Neural cell (in vitro differentiated cells): ENCODE measurements at regions not wholly inside any gene's neighbourhood (a gene's known extent, or its start where the extent isn't known, plus 50 kb on each side); places are given as distances from the start of the nearest gene placed in this dataset.

Source experiments
- H2AFZ ChIP-seq: fragments of 200-600, 300-800 bp; sonication (generic), shearing (Covaris generic); 2 replicates; pipeline ENCODE4 v1.6.0; 2014; ENCODE audit warnings: low read depth, mild to moderate bottlenecking, antibody characterized with exemption, low read length, moderate library complexity
- H3F3A ChIP-seq: fragments of 200-600 bp; shearing (Covaris generic); 2 replicates; pipeline ENCODE4 v1.6.1; 2016; ENCODE audit warnings: mild to moderate bottlenecking, moderate library complexity, mixed read lengths, antibody characterized with exemption, low read length; ENCODE audit not compliant: insufficient read depth, poor library complexity, severe bottlenecking
- H3K27ac ChIP-seq: fragments of 200-600, 300-800 bp; sonication (generic), shearing (Covaris generic); 2 replicates; pipeline ENCODE4 v1.5.1; 2014; ENCODE audit warnings: mild to moderate bottlenecking, low read length, moderate library complexity
- H3K27me3 ChIP-seq: fragments of 300-800, 200-600 bp; sonication (generic), shearing (Covaris generic); 2 replicates; pipeline ENCODE4 v1.6.0; 2014; ENCODE audit warnings: mild to moderate bottlenecking, low read depth, low read length, moderate library complexity; ENCODE audit not compliant: insufficient read depth
- H3K36me3 ChIP-seq: fragments of 300-800, 200-600 bp; sonication (generic), shearing (Covaris generic); 2 replicates; pipeline ENCODE4 v1.5.1; 2014; ENCODE audit warnings: mild to moderate bottlenecking, antibody characterized with exemption, low read length, moderate library complexity; ENCODE audit not compliant: insufficient read depth
- H3K4me2 ChIP-seq: fragments of 300-800, 200-600 bp; sonication (generic), shearing (Covaris generic); 2 replicates; pipeline ENCODE4 v1.6.0; 2014; ENCODE audit warnings: mild to moderate bottlenecking, low read length
- H3K4me3 ChIP-seq: fragments of 300-800, 200-600 bp; sonication (generic), shearing (Covaris generic); 2 replicates; pipeline ENCODE4 v1.5.1; 2014; ENCODE audit warnings: mild to moderate bottlenecking, low read length, moderate library complexity
- H3K79me2 ChIP-seq: fragments of 200-600 bp; shearing (Covaris generic); replicated peaks from 2 replicates; pipeline ENCODE4 v1.6.0; 2014; ENCODE audit warnings: mild to moderate bottlenecking, low read length, moderate library complexity; ENCODE audit not compliant: insufficient read depth
- H3K9ac ChIP-seq: fragments of 300-800, 200-600 bp; sonication (generic), shearing (Covaris generic); 2 replicates; pipeline ENCODE4 v1.6.1; 2016; ENCODE audit warnings: mild to moderate bottlenecking, low read length, mixed read lengths
- H3K9me2 ChIP-seq: fragments of 200-600 bp; shearing (Covaris generic); 2 replicates; pipeline ENCODE4 v1.6.1; 2016; ENCODE audit warnings: mild to moderate bottlenecking, low read length, mixed read lengths; ENCODE audit not compliant: insufficient read depth
- H3K9me3 ChIP-seq: fragments of 200-600, 300-800 bp; sonication (generic), shearing (Covaris generic); 2 replicates; pipeline ENCODE4 v1.6.1; 2016; ENCODE audit warnings: mild to moderate bottlenecking, mixed run types, low read length, moderate library complexity, mixed read lengths
- H4K20me1 ChIP-seq: fragments of 200-600 bp; shearing (Covaris generic); 2 replicates; pipeline ENCODE4 v1.6.1; 2016; ENCODE audit warnings: mild to moderate bottlenecking, mixed run types; ENCODE audit not compliant: insufficient read depth
- EP300 ChIP-seq: fragments of 450-650 bp; conservative IDR thresholded peaks from 2 replicates; pipeline ENCODE4 v1.6.1; 2014; ENCODE audit warnings: antibody characterized with exemption, mild to moderate bottlenecking, moderate library complexity; ENCODE audit not compliant: poor library complexity, severe bottlenecking
- EZH2 ChIP-seq: fragments of 200-600, 300-800 bp; shearing (Covaris generic), sonication (generic); IDR thresholded peaks from 2 replicates; pipeline ENCODE4 v1.6.1; 2014; ENCODE audit warnings: antibody characterized with exemption, low read length, borderline replicate concordance, mild to moderate bottlenecking; ENCODE audit not compliant: insufficient read depth, poor library complexity, severe bottlenecking
- MXI1 ChIP-seq: fragments of 450-650 bp; conservative IDR thresholded peaks from 2 replicates; pipeline ENCODE4 v1.6.1; 2014; ENCODE audit warnings: antibody characterized with exemption, mild to moderate bottlenecking; ENCODE audit not compliant: poor library complexity, severe bottlenecking
- POLR2AphosphoS5 ChIP-seq: IDR thresholded peaks from 2 replicates; pipeline ENCODE4 v1.6.1; 2012
- RAD21 ChIP-seq: fragments of 450-650 bp; conservative IDR thresholded peaks from 2 replicates; pipeline ENCODE4 v1.6.1; 2014; ENCODE audit warnings: antibody characterized with exemption, mild to moderate bottlenecking, moderate library complexity
- SMC3 ChIP-seq: fragments of 450-650 bp; conservative IDR thresholded peaks from 2 replicates; pipeline ENCODE4 v1.6.1; 2014; ENCODE audit warnings: antibody characterized with exemption, mild to moderate bottlenecking, moderate library complexity; ENCODE audit not compliant: poor library complexity
- TAF1 ChIP-seq: IDR thresholded peaks from 2 replicates; pipeline ENCODE4 v1.6.1; 2012; ENCODE audit warnings: low read depth
- TF ChIP-seq, protein P1 (sequence below): IDR thresholded peaks from 2 replicates; pipeline ENCODE4 v1.6.1; 2012; ENCODE audit warnings: borderline replicate concordance
- TF ChIP-seq, protein P2 (sequence below): fragments of 450-650 bp; IDR thresholded peaks from 2 replicates; pipeline ENCODE4 v1.5.1; 2014; ENCODE audit warnings: antibody characterized with exemption, mild to moderate bottlenecking, moderate library complexity; ENCODE audit not compliant: poor library complexity, severe bottlenecking

DNA sequence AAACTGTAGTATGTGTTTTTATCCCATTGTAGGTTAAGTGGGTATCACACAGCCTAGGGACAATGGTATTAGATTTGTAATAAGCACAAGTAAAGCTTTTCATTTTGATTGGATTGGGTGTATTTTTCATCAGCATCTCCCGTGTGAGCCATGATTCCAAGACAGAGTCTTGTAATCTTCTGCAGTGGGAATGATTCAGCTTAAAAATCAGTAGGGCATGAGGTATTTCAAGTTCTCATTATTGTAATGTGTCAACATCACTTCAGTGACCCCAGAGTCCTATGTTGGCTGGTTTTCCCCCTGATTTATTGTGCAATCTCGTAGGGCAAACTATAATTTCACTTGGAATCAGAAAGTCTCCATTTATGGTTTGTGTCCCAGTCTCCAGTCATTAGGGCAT is 833.2 kb upstream of the RBFOX1 start:
- H3K79me2 ChIP-seq = no peaks in the 10 kb centered on the region
- no peaks in the 10 kb centered on the region for H3K9me2 ChIP-seq
- H3F3A ChIP-seq = no peaks in the 10 kb centered on the region
- no peak overlapping the region for H3K9ac ChIP-seq
- H3K4me3 ChIP-seq = no peak overlapping the region
- H3K27me3 ChIP-seq = no peaks in the 10 kb centered on the region
- H2AFZ ChIP-seq = no peak overlapping the region
- TF ChIP-seq MXI1 = no peak
- TF ChIP-seq, protein P1, sequence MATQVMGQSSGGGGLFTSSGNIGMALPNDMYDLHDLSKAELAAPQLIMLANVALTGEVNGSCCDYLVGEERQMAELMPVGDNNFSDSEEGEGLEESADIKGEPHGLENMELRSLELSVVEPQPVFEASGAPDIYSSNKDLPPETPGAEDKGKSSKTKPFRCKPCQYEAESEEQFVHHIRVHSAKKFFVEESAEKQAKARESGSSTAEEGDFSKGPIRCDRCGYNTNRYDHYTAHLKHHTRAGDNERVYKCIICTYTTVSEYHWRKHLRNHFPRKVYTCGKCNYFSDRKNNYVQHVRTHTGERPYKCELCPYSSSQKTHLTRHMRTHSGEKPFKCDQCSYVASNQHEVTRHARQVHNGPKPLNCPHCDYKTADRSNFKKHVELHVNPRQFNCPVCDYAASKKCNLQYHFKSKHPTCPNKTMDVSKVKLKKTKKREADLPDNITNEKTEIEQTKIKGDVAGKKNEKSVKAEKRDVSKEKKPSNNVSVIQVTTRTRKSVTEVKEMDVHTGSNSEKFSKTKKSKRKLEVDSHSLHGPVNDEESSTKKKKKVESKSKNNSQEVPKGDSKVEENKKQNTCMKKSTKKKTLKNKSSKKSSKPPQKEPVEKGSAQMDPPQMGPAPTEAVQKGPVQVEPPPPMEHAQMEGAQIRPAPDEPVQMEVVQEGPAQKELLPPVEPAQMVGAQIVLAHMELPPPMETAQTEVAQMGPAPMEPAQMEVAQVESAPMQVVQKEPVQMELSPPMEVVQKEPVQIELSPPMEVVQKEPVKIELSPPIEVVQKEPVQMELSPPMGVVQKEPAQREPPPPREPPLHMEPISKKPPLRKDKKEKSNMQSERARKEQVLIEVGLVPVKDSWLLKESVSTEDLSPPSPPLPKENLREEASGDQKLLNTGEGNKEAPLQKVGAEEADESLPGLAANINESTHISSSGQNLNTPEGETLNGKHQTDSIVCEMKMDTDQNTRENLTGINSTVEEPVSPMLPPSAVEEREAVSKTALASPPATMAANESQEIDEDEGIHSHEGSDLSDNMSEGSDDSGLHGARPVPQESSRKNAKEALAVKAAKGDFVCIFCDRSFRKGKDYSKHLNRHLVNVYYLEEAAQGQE = no peak
- no peak for TF ChIP-seq SMC3
- TF ChIP-seq RAD21 = no peak
- TF ChIP-seq EZH2 = no peak
- TF ChIP-seq TAF1 = no peak
- TF ChIP-seq EP300 = no peak
- no peak for TF ChIP-seq POLR2AphosphoS5
- TF ChIP-seq, protein P2, sequence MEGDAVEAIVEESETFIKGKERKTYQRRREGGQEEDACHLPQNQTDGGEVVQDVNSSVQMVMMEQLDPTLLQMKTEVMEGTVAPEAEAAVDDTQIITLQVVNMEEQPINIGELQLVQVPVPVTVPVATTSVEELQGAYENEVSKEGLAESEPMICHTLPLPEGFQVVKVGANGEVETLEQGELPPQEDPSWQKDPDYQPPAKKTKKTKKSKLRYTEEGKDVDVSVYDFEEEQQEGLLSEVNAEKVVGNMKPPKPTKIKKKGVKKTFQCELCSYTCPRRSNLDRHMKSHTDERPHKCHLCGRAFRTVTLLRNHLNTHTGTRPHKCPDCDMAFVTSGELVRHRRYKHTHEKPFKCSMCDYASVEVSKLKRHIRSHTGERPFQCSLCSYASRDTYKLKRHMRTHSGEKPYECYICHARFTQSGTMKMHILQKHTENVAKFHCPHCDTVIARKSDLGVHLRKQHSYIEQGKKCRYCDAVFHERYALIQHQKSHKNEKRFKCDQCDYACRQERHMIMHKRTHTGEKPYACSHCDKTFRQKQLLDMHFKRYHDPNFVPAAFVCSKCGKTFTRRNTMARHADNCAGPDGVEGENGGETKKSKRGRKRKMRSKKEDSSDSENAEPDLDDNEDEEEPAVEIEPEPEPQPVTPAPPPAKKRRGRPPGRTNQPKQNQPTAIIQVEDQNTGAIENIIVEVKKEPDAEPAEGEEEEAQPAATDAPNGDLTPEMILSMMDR = no peak
- no peak overlapping the region for H3K27ac ChIP-seq
- H3K36me3 ChIP-seq = no peaks in the 10 kb centered on the region
- no peaks in the 10 kb centered on the region for H4K20me1 ChIP-seq
- H3K4me2 ChIP-seq = no peak overlapping the region
- no peaks in the 10 kb centered on the region for H3K9me3 ChIP-seq

DNA sequence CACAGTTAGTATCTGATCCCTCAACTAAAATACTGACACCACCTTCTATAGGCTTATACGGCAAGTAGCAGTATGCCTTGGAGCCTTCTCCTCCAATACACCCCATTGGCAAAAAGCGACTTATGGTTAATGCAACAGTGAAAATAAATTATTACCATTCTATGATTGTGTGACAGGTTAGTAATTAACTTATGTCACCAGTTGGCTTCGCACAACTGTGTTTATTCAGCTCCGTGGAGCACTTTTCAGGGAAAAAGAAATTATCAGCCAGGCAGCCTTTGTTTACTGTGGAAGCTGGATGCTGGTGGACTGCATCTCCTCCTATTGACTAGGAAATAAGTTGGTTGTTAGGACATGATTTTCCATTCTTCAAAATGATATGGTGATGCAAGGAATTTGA is 833.8 kb upstream of the RBFOX1 start:
- TF ChIP-seq, protein P2 = peak; percentile 8
- TF ChIP-seq EP300 = no peak
- Histone ChIP-seq H3F3A (no peaks in the 10 kb centered on the region), H3K9ac (no peak overlapping the region), H2AFZ (no peak overlapping the region), H3K27ac (no peak overlapping the region), H3K4me2 (no peak overlapping the region), H3K27me3 (no peaks in the 10 kb centered on the region), H4K20me1 (no peaks in the 10 kb centered on the region), H3K9me2 (no peaks in the 10 kb centered on the region), H3K79me2 (no peaks in the 10 kb centered on the region), H3K36me3 (no peaks in the 10 kb centered on the region), H3K9me3 (no peaks in the 10 kb centered on the region), H3K4me3 (no peak overlapping the region)
